HG02981 (cell line): ENCODE measurements at regions not wholly inside any gene's neighbourhood (a gene's known extent, or its start where the extent isn't known, plus 50 kb on each side); places are given as distances from the start of the nearest gene placed in this dataset.
A peak's percentile ranks its signal among the peaks of the same experiment; 100 is the strongest.

ENCODE experiments used
- ATAC-seq: cut with Tn5 transposase; IDR thresholded peaks from one replicate; pipeline ENCODE4 v1.9.1; 2021; ENCODE audit warnings: mild to moderate bottlenecking, moderate library complexity; ENCODE audit not compliant: unreplicated experiment

- no peak for ATAC-seq
These were observed 506.1 kb upstream of the PROK2 start for GRCh38 chr3:72290859-72291638.

- peak; percentile 20 for ATAC-seq
These were observed 504.7 kb upstream of the PROK2 start for GRCh38 chr3:72289692-72290071.

GRCh38 chr3:72288955-72289691 lies 504.2 kb upstream of the PROK2 start:
- peak; percentile 47 for ATAC-seq

- ATAC-seq, result no peak
These were observed 503.0 kb upstream of the PROK2 start for GRCh38 chr3:72287956-72288355.

GRCh38 chr3:72285502-72285901 lies 500.6 kb upstream of the PROK2 start:
- ATAC-seq, result no peak

- ATAC-seq, result no peak
These were observed 499.5 kb upstream of the PROK2 start for GRCh38 chr3:72284471-72284870.

GRCh38 chr3:72282918-72283317 lies 498.0 kb upstream of the PROK2 start:
- ATAC-seq, result no peak

GRCh38 chr3:72281551-72281950 lies 496.6 kb upstream of the PROK2 start:
- no peak for ATAC-seq

GRCh38 chr3:72280876-72281275 lies 495.9 kb upstream of the PROK2 start:
- ATAC-seq, result no peak

GRCh38 chr3:72279631-72280041 lies 494.7 kb upstream of the PROK2 start:
- ATAC-seq, result no peak

GRCh38 chr3:72279068-72279604 lies 494.2 kb upstream of the PROK2 start:
- ATAC-seq, result no peak

- ATAC-seq, result no peak
These were observed 493.6 kb upstream of the PROK2 start for GRCh38 chr3:72278349-72279067.

- no peak for ATAC-seq
These were observed 492.8 kb upstream of the PROK2 start for GRCh38 chr3:72277710-72278109.

- no peak for ATAC-seq
These were observed 491.9 kb upstream of the PROK2 start for GRCh38 chr3:72276806-72277205.

- ATAC-seq, result no peak
These were observed 490.4 kb upstream of the PROK2 start for GRCh38 chr3:72275331-72275751.

GRCh38 chr3:72274493-72275330 lies 489.8 kb upstream of the PROK2 start:
- no peak for ATAC-seq

GRCh38 chr3:72273615-72274014 lies 488.7 kb upstream of the PROK2 start:
- ATAC-seq, result no peak

- ATAC-seq, result no peak
These were observed 487.4 kb upstream of the PROK2 start for GRCh38 chr3:72272356-72272755.

GRCh38 chr3:72271923-72272322 lies 487.0 kb upstream of the PROK2 start:
- no peak for ATAC-seq

GRCh38 chr3:72271216-72271615 lies 486.3 kb upstream of the PROK2 start:
- ATAC-seq, result no peak

GRCh38 chr3:72270730-72271129 lies 485.8 kb upstream of the PROK2 start:
- no peak for ATAC-seq
